Panc1 (cell line): ENCODE measurements at regions not wholly inside any gene's neighbourhood (a gene's known extent, or its start where the extent isn't known, plus 50 kb on each side); places are given as distances from the start of the nearest gene placed in this dataset.

Experiments
- CTCF ChIP-seq: fragments of 450-650 bp; IDR thresholded peaks from 2 replicates; pipeline ENCODE4 v1.5.1; 2017; ENCODE audit warnings: mild to moderate bottlenecking
- REST ChIP-seq, 2 experiments: IDR thresholded peaks; 2 replicates each; pipeline ENCODE4 v1.6.1; 2011 to 2012; ENCODE audit warnings: low read depth in 2 of 2, control low read depth in 1 of 2, low read length in 1 of 2, mild to moderate bottlenecking in 1 of 2, moderate library complexity in 1 of 2; ENCODE audit not compliant: insufficient read depth in 1 of 2

GRCh38 chrX:4193500-4194155, 480.2 kb upstream of the PRKX start:
- TF ChIP-seq CTCF = no peak
- TF ChIP-seq REST (IDR thresholded peaks at IDR 0.05; ENCODE audit: insufficient read depth in 1 of 2, low read depth in 2 of 2, low read length in 1 of 2) = no peak
